ENCODE measurements at regions not wholly inside any gene's neighbourhood (a gene's known extent, or its start where the extent isn't known, plus 50 kb on each side); places are given as distances from the start of the nearest gene placed in this dataset.

GRCh38 chr21:25375675-25376074 is 231.6 kb downstream of the MRPL39 start:
- DNase-seq (ENCODE audit: low read depth): no peak

GRCh38 chr21:25373126-25374082 is 233.9 kb downstream of the MRPL39 start:
- no peak for DNase-seq (ENCODE audit: low read depth)

GRCh38 chr21:25371841-25372425 is 235.3 kb downstream of the MRPL39 start:
- DNase-seq (ENCODE audit: low read depth): no peak

- no peak for DNase-seq (ENCODE audit: low read depth)
These were observed 237.0 kb downstream of the MRPL39 start for GRCh38 chr21:25370311-25370744.

GRCh38 chr21:25369524-25370300 is 237.6 kb downstream of the MRPL39 start:
- no peak for DNase-seq (ENCODE audit: low read depth)

- no peak for DNase-seq (ENCODE audit: low read depth)
These were observed 238.8 kb downstream of the MRPL39 start for GRCh38 chr21:25368531-25368930.

GRCh38 chr21:25366116-25366515 is 241.2 kb downstream of the MRPL39 start:
- no peak for DNase-seq (ENCODE audit: low read depth)

- DNase-seq (ENCODE audit: low read depth): no peak
These were observed 244.7 kb downstream of the MRPL39 start for GRCh38 chr21:25362375-25363267.

- no peak for DNase-seq (ENCODE audit: low read depth)
These were observed 245.5 kb downstream of the MRPL39 start for GRCh38 chr21:25361765-25362164.

- no peak for DNase-seq (ENCODE audit: low read depth)
These were observed 246.2 kb downstream of the MRPL39 start for GRCh38 chr21:25361097-25361496.

GRCh38 chr21:25360593-25360992 is 246.7 kb downstream of the MRPL39 start:
- no peak for DNase-seq (ENCODE audit: low read depth)

- no peak for DNase-seq (ENCODE audit: low read depth)
These were observed 247.6 kb downstream of the MRPL39 start for GRCh38 chr21:25359724-25360123.

- DNase-seq (ENCODE audit: low read depth): no peak
These were observed 257.2 kb downstream of the MRPL39 start for GRCh38 chr21:25350056-25350455.

- DNase-seq (ENCODE audit: low read depth): no peak
These were observed 263.3 kb downstream of the MRPL39 start for GRCh38 chr21:25343774-25344545.

GRCh38 chr21:25342816-25343215 is 264.5 kb downstream of the MRPL39 start:
- no peak for DNase-seq (ENCODE audit: low read depth)

- DNase-seq (ENCODE audit: low read depth): no peak
These were observed 265.3 kb downstream of the MRPL39 start for GRCh38 chr21:25341981-25342380.

GRCh38 chr21:25338415-25338814 is 268.9 kb downstream of the MRPL39 start:
- no peak for DNase-seq (ENCODE audit: low read depth)

- no peak for DNase-seq (ENCODE audit: low read depth)
These were observed 273.1 kb downstream of the MRPL39 start for GRCh38 chr21:25334046-25334730.

- DNase-seq (ENCODE audit: low read depth): no peak
These were observed 276.0 kb downstream of the MRPL39 start for GRCh38 chr21:25331286-25331685.

GRCh38 chr21:25330266-25330665 is 277.0 kb downstream of the MRPL39 start:
- DNase-seq (ENCODE audit: low read depth): no peak
